HCT116 (cell line): ENCODE measurements at regions not wholly inside any gene's neighbourhood (a gene's known extent, or its start where the extent isn't known, plus 50 kb on each side); places are given as distances from the start of the nearest gene placed in this dataset.

ENCODE experiments used
- ATAC-seq: fragments of 200-7000 bp; cut with Tn5 transposase; 2 replicates; pipeline ENCODE4 v1.9.1; 2020; ENCODE audit warnings: mild to moderate bottlenecking, moderate library complexity
- BruUV-seq: library from RNA; stranded (reverse); fragments of 400-500 nt; replicated peaks from 2 replicates; lab custom pipeline; 2021; lab: Mats Ljungman, UMichigan
- CTCF ChIA-PET: fragments of 300-600 bp; sonication (Branson Sonifier 250); formaldehyde crosslinking; loops from one replicate; lab custom pipeline; 2021; ENCODE audit warnings: antibody characterized with exemption; lab: Charles Lee
- POLR2A ChIA-PET: fragments of 300-600, 350-600 bp; sonication (Branson Sonifier 250); formaldehyde crosslinking; loops from one replicate; lab custom pipeline; 2021; ENCODE audit warnings: antibody characterized with exemption; lab: Charles Lee
- RAD21 ChIA-PET, 2 experiments: fragments of 300-600 bp; sonication (Branson Sonifier 250); formaldehyde crosslinking; loops; one replicate each; lab custom pipeline; 2023; ENCODE audit warnings: low total read pairs in 2 of 2; ENCODE audit not compliant: uncharacterized antibody in 2 of 2, unreplicated experiment in 2 of 2, low non-redundant PET in 1 of 2; lab: Charles Lee
- DNase-seq: peaks from one replicate; pipeline ENCODE4 v3.0.0-alpha.2; 2010; ENCODE audit warnings: low read depth, low spot score
- H2AFZ ChIP-seq: fragments of 200-600 bp; shearing (Covaris generic), sonication (generic); 2 replicates; pipeline ENCODE4 v1.6.1; 2017; ENCODE audit warnings: low read depth, mixed run types, mixed read lengths, antibody characterized with exemption, low read length; ENCODE audit not compliant: poor library complexity, severe bottlenecking
- H3K27ac ChIP-seq: 2 replicates; pipeline ENCODE4 v1.5.1; 2012; ENCODE audit warnings: low read depth, low read length
- H3K27me3 ChIP-seq: fragments of 200-600 bp; sonication (generic); 2 replicates; pipeline ENCODE4 v1.6.1; 2016; ENCODE audit warnings: mixed run types, low read length, mixed read lengths; ENCODE audit not compliant: insufficient read depth
- H3K36me3 ChIP-seq, 2 experiments: fragments of 200-500 bp in 1 of 2; fragments of 200-600 bp in 1 of 2; sonication (Bioruptor generic) in 1 of 2; sonication (generic) in 1 of 2; 2 replicates each; pipeline versions ENCODE4 v1.5.1 to v1.6.1; 2014 to 2016; ENCODE audit warnings: low read length in 2 of 2, inconsistent platforms in 1 of 2, mixed read lengths in 1 of 2, mixed run types in 1 of 2; ENCODE audit not compliant: insufficient read depth in 2 of 2, control insufficient read depth in 1 of 2
- H3K4me1 ChIP-seq, 2 experiments: fragments of 200-600 bp in 1 of 2; sonication (generic) in 1 of 2; 2 replicates each; pipeline versions ENCODE4 v1.5.1 to v1.6.1; 2012 to 2017; ENCODE audit warnings: low read length in 2 of 2, inconsistent platforms in 1 of 2, mild to moderate bottlenecking in 1 of 2, mixed read lengths in 1 of 2, mixed run types in 1 of 2, moderate library complexity in 1 of 2; ENCODE audit not compliant: insufficient read depth in 2 of 2, control insufficient read depth in 1 of 2
- H3K4me2 ChIP-seq: fragments of 200-600 bp; sonication (generic); 2 replicates; pipeline ENCODE4 v1.6.1; 2017; ENCODE audit warnings: mixed run types, low read length, mixed read lengths
- H3K4me3 ChIP-seq, 2 experiments: fragments of 200-600 bp in 1 of 2; sonication (generic) in 1 of 2; replicated peaks in 1 of 2; 2 replicates each; pipeline ENCODE4 v1.5.1; 2011 to 2016; ENCODE audit warnings: low read length in 2 of 2, control low read depth in 1 of 2, low read depth in 1 of 2, mild to moderate bottlenecking in 1 of 2, mixed read lengths in 1 of 2, mixed run types in 1 of 2
- H3K79me2 ChIP-seq: fragments of 200-600 bp; sonication (generic); 2 replicates; pipeline ENCODE4 v1.6.1; 2017; ENCODE audit warnings: mild to moderate bottlenecking, mixed run types, low read length, moderate library complexity, mixed read lengths; ENCODE audit not compliant: insufficient read depth
- H3K9ac ChIP-seq: fragments of 200-600 bp; sonication (generic); 2 replicates; pipeline ENCODE4 v1.6.1; 2016; ENCODE audit warnings: low read length, mixed read lengths
- H3K9me2 ChIP-seq: fragments of 200-600 bp; sonication (generic), shearing (Covaris generic); 2 replicates; pipeline ENCODE4 v1.6.1; 2017; ENCODE audit warnings: mixed run types, mild to moderate bottlenecking, moderate library complexity; ENCODE audit not compliant: insufficient read depth
- H3K9me3 ChIP-seq, 2 experiments: fragments of 200-500 bp in 1 of 2; fragments of 200-600 bp in 1 of 2; sonication (Bioruptor generic) in 1 of 2; sonication (generic) in 1 of 2; 2 replicates each; pipeline ENCODE4 v1.6.1; 2014 to 2017; ENCODE audit warnings: low read length in 2 of 2, mixed read lengths in 2 of 2, inconsistent platforms in 1 of 2, low read depth in 1 of 2, mild to moderate bottlenecking in 1 of 2, mixed run types in 1 of 2, moderate library complexity in 1 of 2; ENCODE audit not compliant: control insufficient read depth in 1 of 2, insufficient read depth in 1 of 2
- H4K20me1 ChIP-seq: fragments of 200-600 bp; sonication (generic), shearing (Covaris generic); 2 replicates; pipeline ENCODE4 v1.6.1; 2017; ENCODE audit warnings: mixed run types, mild to moderate bottlenecking, moderate library complexity; ENCODE audit not compliant: insufficient read depth
- CBX3 ChIP-seq: IDR thresholded peaks from 2 replicates; pipeline ENCODE4 v1.6.1; 2012; ENCODE audit warnings: low read depth
- CEBPB ChIP-seq: IDR thresholded peaks from 2 replicates; pipeline ENCODE4 v1.6.1; 2012; ENCODE audit warnings: low read depth
- EGR1 ChIP-seq: IDR thresholded peaks from 2 replicates; pipeline ENCODE4 v1.6.1; 2012; ENCODE audit warnings: low read depth
- ELF1 ChIP-seq: IDR thresholded peaks from 2 replicates; pipeline ENCODE4 v1.6.1; 2012; ENCODE audit warnings: low read depth, borderline replicate concordance
- FOSL1 ChIP-seq: IDR thresholded peaks from 2 replicates; pipeline ENCODE4 v1.6.1; 2012; ENCODE audit warnings: low read depth
- MAX ChIP-seq: IDR thresholded peaks from 2 replicates; pipeline ENCODE4 v1.6.1; 2012
- POLR2A ChIP-seq: IDR thresholded peaks from 2 replicates; pipeline ENCODE4 v1.7.0; 2011; ENCODE audit warnings: borderline replicate concordance; ENCODE audit not compliant: insufficient read depth, insufficient read length; ENCODE audit errors: extremely low read depth
- RAD21 ChIP-seq: IDR thresholded peaks from 2 replicates; pipeline ENCODE4 v1.6.1; 2012; ENCODE audit warnings: low read depth, mild to moderate bottlenecking
- SP1 ChIP-seq: IDR thresholded peaks from 2 replicates; pipeline ENCODE4 v1.6.1; 2012; ENCODE audit warnings: low read depth
- SRF ChIP-seq: IDR thresholded peaks from 2 replicates; pipeline ENCODE4 v1.6.1; 2012; ENCODE audit warnings: low read depth
- TCF7L2 ChIP-seq: IDR thresholded peaks from 2 replicates; pipeline ENCODE4 v1.7.0; 2011; ENCODE audit warnings: borderline replicate concordance, inconsistent platforms; ENCODE audit not compliant: insufficient read depth, insufficient read length; ENCODE audit errors: extremely low read depth
- YY1 ChIP-seq: IDR thresholded peaks from 2 replicates; pipeline ENCODE4 v1.6.1; 2011; ENCODE audit warnings: low read length, low read depth, moderate library complexity, mild to moderate bottlenecking; ENCODE audit not compliant: insufficient replicate concordance; ENCODE audit errors: extremely low read depth
- ZFX ChIP-seq: fragments of 450-650 bp; IDR thresholded peaks from 2 replicates; pipeline ENCODE4 v1.6.1; 2017
- ZNF274 ChIP-seq: fragments of 200-500 bp; sonication (Bioruptor generic); IDR thresholded peaks from 2 replicates; pipeline ENCODE4 v1.6.1; 2014; ENCODE audit warnings: mild to moderate bottlenecking, low read depth, low read length, inconsistent platforms
- intact Hi-C: fragments of 100-400 bp; cut with micrococcal nuclease; formaldehyde crosslinking; loops from 2 replicates; pipeline ENCODE4 v1.10.0; 2022
- TF ChIP-seq, protein P1 (sequence below): IDR thresholded peaks from 2 replicates; pipeline ENCODE4 v1.6.1; 2011; ENCODE audit warnings: mild to moderate bottlenecking, low read length, moderate library complexity; ENCODE audit not compliant: insufficient replicate concordance; ENCODE audit errors: extremely low read depth
- TF ChIP-seq, protein P2 (sequence below), 3 experiments: fragments of 200-600 bp in 1 of 3; sonication (generic) in 1 of 3; IDR thresholded peaks in 2 of 3; conservative IDR thresholded peaks in 1 of 3; 2 replicates each; pipeline ENCODE4 v1.5.1; 2012 to 2017; ENCODE audit warnings: low read depth in 2 of 3, low read length in 2 of 3, antibody characterized with exemption in 1 of 3, borderline replicate concordance in 1 of 3, control low read depth in 1 of 3, mild to moderate bottlenecking in 1 of 3, mixed read lengths in 1 of 3, mixed run types in 1 of 3, moderate library complexity in 1 of 3; ENCODE audit not compliant: insufficient read depth in 1 of 3
- TF ChIP-seq, protein P3 (sequence below): IDR thresholded peaks from 2 replicates; pipeline ENCODE4 v1.6.1; 2012; ENCODE audit warnings: low read depth

DNA sequence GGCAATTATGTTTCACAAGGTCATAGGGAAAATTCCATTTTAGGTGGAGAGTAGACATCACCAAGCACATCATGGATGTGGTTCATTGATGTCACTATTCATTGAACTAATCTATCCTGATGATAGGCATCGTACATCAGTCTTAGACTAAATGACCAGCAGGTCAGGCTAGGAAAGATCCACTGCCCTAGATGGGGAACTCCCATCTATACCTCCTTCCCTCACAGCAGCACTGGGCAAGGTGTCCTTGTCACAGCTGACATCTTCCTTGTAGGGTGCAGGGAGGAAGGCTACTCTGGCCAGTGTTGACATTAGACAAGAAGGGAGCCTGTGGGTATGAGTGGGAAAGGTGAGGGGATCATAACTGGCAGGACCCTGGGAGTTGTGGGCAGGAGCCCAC lies 63.8 kb upstream of the CAPRIN2 start (continued):
- TF ChIP-seq EGR1, result no peak

DNA sequence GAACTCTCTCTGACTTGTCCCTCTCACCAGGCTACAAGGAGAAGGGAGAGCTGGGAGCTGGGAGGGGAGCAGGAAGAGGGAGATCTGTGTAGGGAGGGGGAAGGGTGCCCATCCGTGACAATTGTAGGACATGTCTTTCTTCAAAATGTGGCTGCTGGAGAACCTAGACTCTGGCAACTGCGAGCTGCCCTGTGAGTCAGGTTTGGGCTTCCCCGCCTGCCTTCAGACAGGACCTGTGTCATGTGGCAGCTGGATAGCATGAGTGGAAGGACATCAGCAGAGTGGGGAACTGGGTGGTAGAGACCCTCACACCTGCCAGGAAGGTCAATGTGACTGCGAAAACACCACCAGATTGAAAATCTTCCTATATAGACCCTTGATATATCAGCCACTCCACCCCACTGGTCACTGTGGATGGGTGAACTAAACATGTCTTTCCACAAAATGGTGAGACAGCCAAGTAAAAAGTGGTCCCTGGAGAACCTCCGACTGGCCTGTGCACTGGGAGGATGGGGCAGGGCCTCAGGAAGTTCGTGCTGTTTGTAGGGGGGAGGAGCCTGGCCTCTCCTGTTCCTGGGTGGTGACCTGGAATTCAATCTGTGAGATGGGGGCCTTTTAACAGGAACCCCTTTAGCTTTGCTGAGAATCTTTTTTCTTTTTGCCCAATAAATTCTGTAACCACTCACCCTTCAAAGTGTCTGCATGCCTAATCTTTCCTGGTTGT lies 62.2 kb upstream of the CAPRIN2 start:
- Histone ChIP-seq H3K9me3 (no peaks in the 10 kb centered on the region), H3K4me2 (no peak overlapping the region), H4K20me1 (no peaks in the 10 kb centered on the region), H3K79me2 (no peaks in the 10 kb centered on the region), H3K9me2 (no peaks in the 10 kb centered on the region), H2AFZ (no peak overlapping the region), H3K27ac (no peak overlapping the region), H3K4me3 (no peak overlapping the region), H3K9ac (no peak overlapping the region), H3K36me3 (no peaks in the 10 kb centered on the region), H3K4me1 (no peaks in the 10 kb centered on the region), H3K27me3 (no peaks in the 10 kb centered on the region)
- ATAC-seq, result no peak
- no peak for DNase-seq
- RAD21 ChIA-PET, result no interaction called here
- POLR2A ChIA-PET, result no interaction called here
- intact Hi-C loops, result no loop called here
- TF ChIP-seq SP1, result no peak
- no peak for TF ChIP-seq SRF
- no peak for TF ChIP-seq RAD21
- TF ChIP-seq POLR2A, result no peak
- no peak for TF ChIP-seq FOSL1
- TF ChIP-seq TCF7L2, result no peak
- no peak for TF ChIP-seq ZFX
- TF ChIP-seq MAX, result no peak
- TF ChIP-seq CBX3, result no peak
- TF ChIP-seq, protein P1, sequence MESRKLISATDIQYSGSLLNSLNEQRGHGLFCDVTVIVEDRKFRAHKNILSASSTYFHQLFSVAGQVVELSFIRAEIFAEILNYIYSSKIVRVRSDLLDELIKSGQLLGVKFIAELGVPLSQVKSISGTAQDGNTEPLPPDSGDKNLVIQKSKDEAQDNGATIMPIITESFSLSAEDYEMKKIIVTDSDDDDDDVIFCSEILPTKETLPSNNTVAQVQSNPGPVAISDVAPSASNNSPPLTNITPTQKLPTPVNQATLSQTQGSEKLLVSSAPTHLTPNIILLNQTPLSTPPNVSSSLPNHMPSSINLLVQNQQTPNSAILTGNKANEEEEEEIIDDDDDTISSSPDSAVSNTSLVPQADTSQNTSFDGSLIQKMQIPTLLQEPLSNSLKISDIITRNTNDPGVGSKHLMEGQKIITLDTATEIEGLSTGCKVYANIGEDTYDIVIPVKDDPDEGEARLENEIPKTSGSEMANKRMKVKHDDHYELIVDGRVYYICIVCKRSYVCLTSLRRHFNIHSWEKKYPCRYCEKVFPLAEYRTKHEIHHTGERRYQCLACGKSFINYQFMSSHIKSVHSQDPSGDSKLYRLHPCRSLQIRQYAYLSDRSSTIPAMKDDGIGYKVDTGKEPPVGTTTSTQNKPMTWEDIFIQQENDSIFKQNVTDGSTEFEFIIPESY, result no peak
- TF ChIP-seq CEBPB, result no peak
- TF ChIP-seq YY1, result no peak
- no peak for TF ChIP-seq ZNF274
- TF ChIP-seq ELF1, result no peak
- TF ChIP-seq, protein P2, sequence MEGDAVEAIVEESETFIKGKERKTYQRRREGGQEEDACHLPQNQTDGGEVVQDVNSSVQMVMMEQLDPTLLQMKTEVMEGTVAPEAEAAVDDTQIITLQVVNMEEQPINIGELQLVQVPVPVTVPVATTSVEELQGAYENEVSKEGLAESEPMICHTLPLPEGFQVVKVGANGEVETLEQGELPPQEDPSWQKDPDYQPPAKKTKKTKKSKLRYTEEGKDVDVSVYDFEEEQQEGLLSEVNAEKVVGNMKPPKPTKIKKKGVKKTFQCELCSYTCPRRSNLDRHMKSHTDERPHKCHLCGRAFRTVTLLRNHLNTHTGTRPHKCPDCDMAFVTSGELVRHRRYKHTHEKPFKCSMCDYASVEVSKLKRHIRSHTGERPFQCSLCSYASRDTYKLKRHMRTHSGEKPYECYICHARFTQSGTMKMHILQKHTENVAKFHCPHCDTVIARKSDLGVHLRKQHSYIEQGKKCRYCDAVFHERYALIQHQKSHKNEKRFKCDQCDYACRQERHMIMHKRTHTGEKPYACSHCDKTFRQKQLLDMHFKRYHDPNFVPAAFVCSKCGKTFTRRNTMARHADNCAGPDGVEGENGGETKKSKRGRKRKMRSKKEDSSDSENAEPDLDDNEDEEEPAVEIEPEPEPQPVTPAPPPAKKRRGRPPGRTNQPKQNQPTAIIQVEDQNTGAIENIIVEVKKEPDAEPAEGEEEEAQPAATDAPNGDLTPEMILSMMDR (IDR thresholded peaks at IDR 0.05 in 2 of 3, conservative IDR thresholded peaks at IDR 0.05 in 1 of 3; ENCODE audit: borderline replicate concordance in 1 of 3, insufficient read depth in 1 of 3, low read depth in 2 of 3, low read length in 2 of 3), result no peak
- TF ChIP-seq, protein P3, sequence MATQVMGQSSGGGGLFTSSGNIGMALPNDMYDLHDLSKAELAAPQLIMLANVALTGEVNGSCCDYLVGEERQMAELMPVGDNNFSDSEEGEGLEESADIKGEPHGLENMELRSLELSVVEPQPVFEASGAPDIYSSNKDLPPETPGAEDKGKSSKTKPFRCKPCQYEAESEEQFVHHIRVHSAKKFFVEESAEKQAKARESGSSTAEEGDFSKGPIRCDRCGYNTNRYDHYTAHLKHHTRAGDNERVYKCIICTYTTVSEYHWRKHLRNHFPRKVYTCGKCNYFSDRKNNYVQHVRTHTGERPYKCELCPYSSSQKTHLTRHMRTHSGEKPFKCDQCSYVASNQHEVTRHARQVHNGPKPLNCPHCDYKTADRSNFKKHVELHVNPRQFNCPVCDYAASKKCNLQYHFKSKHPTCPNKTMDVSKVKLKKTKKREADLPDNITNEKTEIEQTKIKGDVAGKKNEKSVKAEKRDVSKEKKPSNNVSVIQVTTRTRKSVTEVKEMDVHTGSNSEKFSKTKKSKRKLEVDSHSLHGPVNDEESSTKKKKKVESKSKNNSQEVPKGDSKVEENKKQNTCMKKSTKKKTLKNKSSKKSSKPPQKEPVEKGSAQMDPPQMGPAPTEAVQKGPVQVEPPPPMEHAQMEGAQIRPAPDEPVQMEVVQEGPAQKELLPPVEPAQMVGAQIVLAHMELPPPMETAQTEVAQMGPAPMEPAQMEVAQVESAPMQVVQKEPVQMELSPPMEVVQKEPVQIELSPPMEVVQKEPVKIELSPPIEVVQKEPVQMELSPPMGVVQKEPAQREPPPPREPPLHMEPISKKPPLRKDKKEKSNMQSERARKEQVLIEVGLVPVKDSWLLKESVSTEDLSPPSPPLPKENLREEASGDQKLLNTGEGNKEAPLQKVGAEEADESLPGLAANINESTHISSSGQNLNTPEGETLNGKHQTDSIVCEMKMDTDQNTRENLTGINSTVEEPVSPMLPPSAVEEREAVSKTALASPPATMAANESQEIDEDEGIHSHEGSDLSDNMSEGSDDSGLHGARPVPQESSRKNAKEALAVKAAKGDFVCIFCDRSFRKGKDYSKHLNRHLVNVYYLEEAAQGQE, result no peak
- CTCF ChIA-PET, result no interaction called here
- no TSS peak for BruUV-seq
